H9 (cell line): ENCODE measurements at regions not wholly inside any gene's neighbourhood (a gene's known extent, or its start where the extent isn't known, plus 50 kb on each side); places are given as distances from the start of the nearest gene placed in this dataset.

Source experiments
- DNase-seq: peaks from one replicate; pipeline ENCODE4 v3.0.0-alpha.2; 2017
- H2AFZ ChIP-seq: one replicate; pipeline ENCODE4 v1.6.1; 2013; ENCODE audit warnings: mild to moderate bottlenecking, low read length, control low read depth, moderate library complexity
- H2AK5ac ChIP-seq: 2 replicates; pipeline ENCODE4 v1.6.1; 2013; ENCODE audit warnings: low read length, control low read depth, mixed read lengths; ENCODE audit not compliant: insufficient read length
- H2BK120ac ChIP-seq: one replicate; pipeline ENCODE4 v1.6.1; 2013; ENCODE audit warnings: low read depth, mild to moderate bottlenecking, low read length, control low read depth, inconsistent platforms; ENCODE audit not compliant: poor library complexity, severe bottlenecking
- H2BK12ac ChIP-seq: 2 replicates; pipeline ENCODE4 v1.6.1; 2013; ENCODE audit warnings: low read length, control low read depth, mixed read lengths, low read depth; ENCODE audit not compliant: insufficient read length
- H2BK15ac ChIP-seq: 2 replicates; pipeline ENCODE4 v1.6.1; 2013; ENCODE audit warnings: low read depth, low read length, control low read depth
- H2BK20ac ChIP-seq: one replicate; pipeline ENCODE4 v1.6.1; 2013; ENCODE audit warnings: low read depth, mild to moderate bottlenecking, low read length, control low read depth, inconsistent platforms; ENCODE audit not compliant: poor library complexity, severe bottlenecking
- H2BK5ac ChIP-seq: 2 replicates; pipeline ENCODE4 v1.6.1; 2013; ENCODE audit warnings: low read length, control low read depth, mixed read lengths; ENCODE audit not compliant: insufficient read length
- H3K14ac ChIP-seq: 2 replicates; pipeline ENCODE4 v1.6.1; 2013; ENCODE audit warnings: low read length, control low read depth; ENCODE audit not compliant: insufficient read depth
- H3K18ac ChIP-seq: 2 replicates; pipeline ENCODE4 v1.6.1; 2013; ENCODE audit warnings: low read depth, mild to moderate bottlenecking, mixed read lengths, low read length, control low read depth; ENCODE audit not compliant: insufficient read length
- H3K23ac ChIP-seq: 2 replicates; pipeline ENCODE4 v1.6.1; 2013; ENCODE audit warnings: low read length, control low read depth, mixed read lengths, low read depth; ENCODE audit not compliant: insufficient read length
- H3K23me2 ChIP-seq: 2 replicates; pipeline ENCODE4 v1.6.1; 2013; ENCODE audit warnings: low read depth, mild to moderate bottlenecking, mixed read lengths, low read length, control low read depth; ENCODE audit not compliant: insufficient read length, poor library complexity, severe bottlenecking
- H3K27ac ChIP-seq: 2 replicates; pipeline ENCODE4 v1.5.1; 2013; ENCODE audit warnings: low read length, control low read depth, mixed read lengths, low read depth; ENCODE audit not compliant: insufficient read length
- H3K27me3 ChIP-seq: 2 replicates; pipeline ENCODE4 v1.6.1; 2013; ENCODE audit warnings: low read length, control low read depth, inconsistent platforms; ENCODE audit not compliant: insufficient read depth
- H3K4ac ChIP-seq: 2 replicates; pipeline ENCODE4 v1.6.1; 2013; ENCODE audit warnings: low read depth, mild to moderate bottlenecking, control low read depth, inconsistent platforms, low read length, moderate library complexity
- H3K4me1 ChIP-seq: 2 replicates; pipeline ENCODE4 v1.6.1; 2013; ENCODE audit warnings: low read length, control low read depth, inconsistent platforms; ENCODE audit not compliant: insufficient read depth
- H3K4me2 ChIP-seq: 2 replicates; pipeline ENCODE4 v1.6.1; 2013; ENCODE audit warnings: low read length, control low read depth, mixed read lengths; ENCODE audit not compliant: insufficient read length, insufficient read depth
- H3K56ac ChIP-seq: 2 replicates; pipeline ENCODE4 v1.6.1; 2013; ENCODE audit warnings: low read depth, mild to moderate bottlenecking, mixed read lengths, low read length, control low read depth; ENCODE audit not compliant: insufficient read length
- H3K79me1 ChIP-seq: 2 replicates; pipeline ENCODE4 v1.6.1; 2013; ENCODE audit warnings: low read depth, mild to moderate bottlenecking, moderate library complexity, low read length, control low read depth, inconsistent platforms; ENCODE audit not compliant: insufficient read depth, poor library complexity, severe bottlenecking
- H3K79me2 ChIP-seq: 2 replicates; pipeline ENCODE4 v1.6.1; 2013; ENCODE audit warnings: low read length, control low read depth, inconsistent platforms; ENCODE audit not compliant: insufficient read depth
- H3K9ac ChIP-seq: 2 replicates; pipeline ENCODE4 v1.6.1; 2013; ENCODE audit warnings: low read length, control low read depth, mixed read lengths; ENCODE audit not compliant: insufficient read length; ENCODE audit errors: extremely low read depth
- H3K9me3 ChIP-seq: one replicate; pipeline ENCODE4 v1.6.1; 2013; ENCODE audit warnings: low read depth, low read length, inconsistent platforms; ENCODE audit not compliant: control insufficient read depth
- H3T11ph ChIP-seq: one replicate; pipeline ENCODE4 v1.6.1; 2013; ENCODE audit warnings: mild to moderate bottlenecking, low read length, control low read depth, inconsistent platforms
- H4K20me1 ChIP-seq: one replicate; pipeline ENCODE4 v1.6.1; 2013; ENCODE audit not compliant: control insufficient read depth, insufficient read length, insufficient read depth
- H4K5ac ChIP-seq: 2 replicates; pipeline ENCODE4 v1.6.1; 2013; ENCODE audit warnings: low read depth, mild to moderate bottlenecking, mixed read lengths, low read length, control low read depth; ENCODE audit not compliant: insufficient read length
- H4K8ac ChIP-seq: replicated peaks from 2 replicates; pipeline ENCODE4 v1.6.1; 2013; ENCODE audit warnings: low read length, control low read depth, mixed read lengths, low read depth; ENCODE audit not compliant: insufficient read length
- H4K91ac ChIP-seq: 2 replicates; pipeline ENCODE4 v1.6.1; 2013; ENCODE audit warnings: low read depth, mild to moderate bottlenecking, moderate library complexity, mixed read lengths, low read length, control low read depth; ENCODE audit not compliant: insufficient read length
- H3K27ac Mint-ChIP-seq, 3 experiments: 2 replicates in 2 of 3; 3 replicates in 1 of 3; pipeline ENCODE4 v1.8.0; 2020 to 2021; ENCODE audit warnings: mixed read lengths in 3 of 3, mild to moderate bottlenecking in 1 of 3, moderate library complexity in 1 of 3
- H3K27me3 Mint-ChIP-seq: 2 replicates; pipeline ENCODE4 v1.8.0; 2021; ENCODE audit warnings: low read depth, mild to moderate bottlenecking, moderate library complexity, mixed read lengths
- H3K36me3 Mint-ChIP-seq, 3 experiments: 2 replicates in 2 of 3; 3 replicates in 1 of 3; pipeline ENCODE4 v1.8.0; 2020 to 2021; ENCODE audit warnings: low read depth in 3 of 3, mixed read lengths in 3 of 3; ENCODE audit not compliant: insufficient read depth in 1 of 3
- H3K4me1 Mint-ChIP-seq, 2 experiments: 2 replicates each; pipeline ENCODE4 v1.8.0; 2020; ENCODE audit warnings: mixed read lengths in 2 of 2
- H3K4me3 Mint-ChIP-seq, 2 experiments: 2 replicates in 1 of 2; 3 replicates in 1 of 2; pipeline ENCODE4 v1.8.0; 2020 to 2021; ENCODE audit warnings: mild to moderate bottlenecking in 2 of 2, mixed read lengths in 2 of 2, moderate library complexity in 1 of 2
- H3K9me3 Mint-ChIP-seq, 2 experiments: 2 replicates in 1 of 2; 3 replicates in 1 of 2; pipeline ENCODE4 v1.8.0; 2020; ENCODE audit warnings: mild to moderate bottlenecking in 2 of 2, mixed read lengths in 2 of 2, moderate library complexity in 1 of 2
- CTCF ChIP-seq: fragments of 200-600 bp; sonication (generic); conservative IDR thresholded peaks from 3 replicates; pipeline ENCODE4 v1.8.0; 2021; ENCODE audit warnings: antibody characterized with exemption, mild to moderate bottlenecking
- WGBS: extraction: QIAGEN DNeasy Blood & Tissue Kit; methylation state at CpG from one replicate; pipeline ENCODE4 v1.1.7; 2013; ENCODE audit warnings: missing lambda C conversion rate, low lambda C conversion rate, mixed read lengths; ENCODE audit not compliant: insufficient read length; ENCODE audit errors: extremely low coverage; 5-methylcytosine and 5-hydroxymethylcytosine counted together

- H3K27ac Mint-ChIP-seq, result no peak overlapping the region
- Histone ChIP-seq H2AK5ac (no peak overlapping the region), H3K27me3 (no peaks in the 10 kb centered on the region), H2BK15ac (no peak overlapping the region), H3K4me2 (no peak overlapping the region), H3K18ac (no peak overlapping the region), H2BK12ac (no peak overlapping the region), H4K8ac (no peak overlapping the region), H3K9ac (no peak overlapping the region), H3K14ac (no peak overlapping the region), H3K23ac (no peak overlapping the region), H2BK20ac (no peak overlapping the region), H4K5ac (no peak overlapping the region), H3K4me1 (no peaks in the 10 kb centered on the region), H3K23me2 (no peaks in the 10 kb centered on the region), H3K4ac (no peak overlapping the region), H3T11ph (no peak overlapping the region), H4K91ac (no peak overlapping the region), H2AFZ (no peak overlapping the region), H2BK120ac (no peak overlapping the region), H3K56ac (no peak overlapping the region), H3K9me3 (no peaks in the 10 kb centered on the region), H3K79me2 (no peaks in the 10 kb centered on the region), H2BK5ac (no peak overlapping the region), H3K27ac (no peak overlapping the region), H3K79me1 (no peaks in the 10 kb centered on the region), H4K20me1 (no peaks in the 10 kb centered on the region)
- no peak for DNase-seq
- no peaks in the 10 kb centered on the region for H3K36me3 Mint-ChIP-seq
- no CpG with 5 or more reads among the region's 1 CpG for WGBS
- no peaks in the 10 kb centered on the region for H3K4me1 Mint-ChIP-seq
- no peak overlapping the region for H3K4me3 Mint-ChIP-seq
- no peaks in the 10 kb centered on the region for H3K27me3 Mint-ChIP-seq
- H3K9me3 Mint-ChIP-seq, result no peaks in the 10 kb centered on the region; a peak in 1 of 5 replicates
- TF ChIP-seq CTCF, result no peak
Observed at GRCh38 chr4:160927311-160927710, 1236.5 kb downstream of the FSTL5 start.
